ENCODE measurements at regions not wholly inside any gene's neighbourhood (a gene's known extent, or its start where the extent isn't known, plus 50 kb on each side); places are given as distances from the start of the nearest gene placed in this dataset.

DNA sequence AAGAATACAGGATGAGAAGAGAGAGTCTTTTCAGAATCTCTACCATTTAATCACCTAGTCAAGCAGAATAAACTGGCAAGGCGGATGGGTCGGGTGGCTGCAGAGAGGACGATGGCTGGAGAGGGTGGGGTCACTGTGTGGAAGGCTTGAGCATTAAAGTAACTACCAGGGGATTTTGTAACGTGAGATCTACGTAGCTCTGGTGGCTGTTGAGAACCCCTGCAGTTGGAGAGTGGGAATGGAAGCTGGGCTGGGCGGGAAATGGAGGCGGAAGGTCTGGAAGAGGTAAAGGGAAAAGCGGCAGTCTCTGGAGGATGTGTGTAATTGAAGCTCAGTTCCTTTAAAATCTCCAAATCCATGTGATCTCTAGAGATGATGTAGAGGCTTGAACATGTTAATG is 135.0 kb downstream of the GATA3 start:
- TF ChIP-seq, protein P1, sequence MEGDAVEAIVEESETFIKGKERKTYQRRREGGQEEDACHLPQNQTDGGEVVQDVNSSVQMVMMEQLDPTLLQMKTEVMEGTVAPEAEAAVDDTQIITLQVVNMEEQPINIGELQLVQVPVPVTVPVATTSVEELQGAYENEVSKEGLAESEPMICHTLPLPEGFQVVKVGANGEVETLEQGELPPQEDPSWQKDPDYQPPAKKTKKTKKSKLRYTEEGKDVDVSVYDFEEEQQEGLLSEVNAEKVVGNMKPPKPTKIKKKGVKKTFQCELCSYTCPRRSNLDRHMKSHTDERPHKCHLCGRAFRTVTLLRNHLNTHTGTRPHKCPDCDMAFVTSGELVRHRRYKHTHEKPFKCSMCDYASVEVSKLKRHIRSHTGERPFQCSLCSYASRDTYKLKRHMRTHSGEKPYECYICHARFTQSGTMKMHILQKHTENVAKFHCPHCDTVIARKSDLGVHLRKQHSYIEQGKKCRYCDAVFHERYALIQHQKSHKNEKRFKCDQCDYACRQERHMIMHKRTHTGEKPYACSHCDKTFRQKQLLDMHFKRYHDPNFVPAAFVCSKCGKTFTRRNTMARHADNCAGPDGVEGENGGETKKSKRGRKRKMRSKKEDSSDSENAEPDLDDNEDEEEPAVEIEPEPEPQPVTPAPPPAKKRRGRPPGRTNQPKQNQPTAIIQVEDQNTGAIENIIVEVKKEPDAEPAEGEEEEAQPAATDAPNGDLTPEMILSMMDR (IDR thresholded peaks at IDR 0.05; ENCODE audit: insufficient read depth, low read length, poor library complexity, severe bottlenecking), result no peak
- TF ChIP-seq EZH2phosphoT487 (conservative IDR thresholded peaks at IDR 0.05; ENCODE audit: low read length), result no peak
